ENCODE measurements at regions not wholly inside any gene's neighbourhood (a gene's known extent, or its start where the extent isn't known, plus 50 kb on each side); places are given as distances from the start of the nearest gene placed in this dataset.

- no peak for TF ChIP-seq ZNF529 (tag by site-specific recombination; IDR thresholded peaks at IDR 0.05; ENCODE audit: insufficient replicate concordance)
- TF ChIP-seq CTCF (tag by site-specific recombination; IDR thresholded peaks at IDR 0.05): no peak
- no peak for TF ChIP-seq ZNF792 (tag by site-specific recombination; IDR thresholded peaks at IDR 0.05)
- no peak for TF ChIP-seq ZFP37 (tag by site-specific recombination; IDR thresholded peaks at IDR 0.05)
- TF ChIP-seq TCF7L2 (IDR thresholded peaks at IDR 0.05; ENCODE audit: borderline replicate concordance, low read depth, low read length): no peak
- no peak for TF ChIP-seq ZNF24 (tag by site-specific recombination; IDR thresholded peaks at IDR 0.05)
- no peak for TF ChIP-seq ZNF398 (tag by site-specific recombination; IDR thresholded peaks at IDR 0.05)
- no peak for TF ChIP-seq ZNF248 (tag by site-specific recombination; IDR thresholded peaks at IDR 0.05)
- no peak for TF ChIP-seq ZNF416 (tag by site-specific recombination; IDR thresholded peaks at IDR 0.05)
Measured at GRCh38 chr9:129247285-129248153, 69.5 kb upstream of the IER5L start.
